Colonic mucosa (tissue), 4 donors: ENCODE measurements at regions not wholly inside any gene's neighbourhood (a gene's known extent, or its start where the extent isn't known, plus 50 kb on each side); places are given as distances from the start of the nearest gene placed in this dataset.

Experiments
- DNase-seq: peaks from one replicate; pipeline ENCODE4 v3.0.0-alpha.2; 2020
- H3K27ac ChIP-seq: fragments of 200-600 bp; one replicate; pipeline ENCODE4 v1.8.0; 2021
- H3K27me3 ChIP-seq: fragments of 200-600 bp; one replicate; pipeline ENCODE4 v1.8.0; 2021
- H3K36me3 ChIP-seq: fragments of 200-600 bp; one replicate; pipeline ENCODE4 v1.8.0; 2021
- H3K4me1 ChIP-seq: fragments of 200-600 bp; one replicate; pipeline ENCODE4 v1.8.0; 2021; ENCODE audit warnings: mild to moderate bottlenecking
- H3K4me3 ChIP-seq: fragments of 200-600 bp; one replicate; pipeline ENCODE4 v1.8.0; 2021
- H3K9ac ChIP-seq, 2 donors: one replicate each; pipeline ENCODE4 v1.7.0; 2013; ENCODE audit warnings: control low read depth in 2 of 2, low read depth in 2 of 2, low read length in 2 of 2
- H3K9me3 ChIP-seq: fragments of 200-600 bp; one replicate; pipeline ENCODE4 v1.8.0; 2021
- intact Hi-C: fragments of 100-400 bp; cut with DNase I; formaldehyde crosslinking; loops from one replicate; pipeline ENCODE4 v1.14.1; 2022
- TF ChIP-seq, protein P1 (sequence below): fragments of 200-600 bp; IDR thresholded peaks from one replicate; pipeline ENCODE4 v1.8.0; 2022; ENCODE audit warnings: antibody characterized with exemption, mild to moderate bottlenecking
- donor health status: healthy.
- donor health status: DM: no; HTN: no; CAD: no.
- donor health status: DM: no; HTN: no; CAD: no.

DNA sequence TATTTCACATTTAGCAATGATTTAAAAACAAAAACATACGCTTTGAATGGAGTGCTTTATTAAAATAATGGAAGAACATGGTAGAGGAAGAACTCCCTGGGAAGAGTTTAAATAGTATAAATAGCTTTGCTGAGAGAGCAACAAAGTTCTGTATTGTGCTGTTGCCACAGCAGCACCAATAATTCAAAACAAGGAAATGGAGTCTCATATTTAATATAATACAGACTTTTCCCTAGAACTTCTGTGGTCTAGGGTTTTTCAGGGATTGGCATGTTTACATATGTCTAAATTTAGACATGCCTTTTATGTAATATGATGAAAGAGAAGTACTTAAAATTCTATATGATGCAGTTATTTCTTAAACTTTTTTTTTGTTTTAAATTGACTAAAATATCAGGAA lies 217.2 kb upstream of the HDAC9 start:
- no peak overlapping the region for H3K9ac ChIP-seq
- no peak overlapping the region for H3K4me3 ChIP-seq
- no peaks in the 10 kb centered on the region for H3K36me3 ChIP-seq
- H3K9me3 ChIP-seq, result no peaks in the 10 kb centered on the region
- no peaks in the 10 kb centered on the region for H3K27me3 ChIP-seq
- DNase-seq, result no peak
- no peak overlapping the region for H3K27ac ChIP-seq
- no peaks in the 10 kb centered on the region for H3K4me1 ChIP-seq
- TF ChIP-seq, protein P1, sequence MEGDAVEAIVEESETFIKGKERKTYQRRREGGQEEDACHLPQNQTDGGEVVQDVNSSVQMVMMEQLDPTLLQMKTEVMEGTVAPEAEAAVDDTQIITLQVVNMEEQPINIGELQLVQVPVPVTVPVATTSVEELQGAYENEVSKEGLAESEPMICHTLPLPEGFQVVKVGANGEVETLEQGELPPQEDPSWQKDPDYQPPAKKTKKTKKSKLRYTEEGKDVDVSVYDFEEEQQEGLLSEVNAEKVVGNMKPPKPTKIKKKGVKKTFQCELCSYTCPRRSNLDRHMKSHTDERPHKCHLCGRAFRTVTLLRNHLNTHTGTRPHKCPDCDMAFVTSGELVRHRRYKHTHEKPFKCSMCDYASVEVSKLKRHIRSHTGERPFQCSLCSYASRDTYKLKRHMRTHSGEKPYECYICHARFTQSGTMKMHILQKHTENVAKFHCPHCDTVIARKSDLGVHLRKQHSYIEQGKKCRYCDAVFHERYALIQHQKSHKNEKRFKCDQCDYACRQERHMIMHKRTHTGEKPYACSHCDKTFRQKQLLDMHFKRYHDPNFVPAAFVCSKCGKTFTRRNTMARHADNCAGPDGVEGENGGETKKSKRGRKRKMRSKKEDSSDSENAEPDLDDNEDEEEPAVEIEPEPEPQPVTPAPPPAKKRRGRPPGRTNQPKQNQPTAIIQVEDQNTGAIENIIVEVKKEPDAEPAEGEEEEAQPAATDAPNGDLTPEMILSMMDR, result no peak
- intact Hi-C loops, result no loop called here

DNA sequence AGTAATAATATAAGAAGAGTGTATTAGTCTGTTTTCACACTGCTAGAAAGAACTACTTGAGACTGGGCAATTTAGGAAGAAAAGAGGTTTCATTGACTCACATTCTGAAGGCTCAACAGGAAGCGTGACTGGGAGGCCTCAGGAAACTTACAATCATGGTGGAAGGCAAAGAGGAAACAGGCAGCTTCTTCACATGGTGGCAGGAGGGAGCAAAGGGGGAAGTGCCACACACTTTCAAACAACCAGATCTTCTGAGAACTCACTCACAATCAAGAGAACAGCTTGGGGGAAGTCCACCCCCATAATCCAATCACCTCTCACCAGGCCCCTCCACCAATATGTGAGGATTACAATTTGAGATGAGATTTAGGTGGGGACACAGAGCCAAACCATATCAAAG lies 212.5 kb upstream of the HDAC9 start:
- Histone ChIP-seq H3K4me3 (no peak overlapping the region), H3K4me1 (no peaks in the 10 kb centered on the region), H3K9ac (no peak overlapping the region), H3K9me3 (no peaks in the 10 kb centered on the region), H3K36me3 (no peaks in the 10 kb centered on the region), H3K27ac (no peak overlapping the region), H3K27me3 (no peaks in the 10 kb centered on the region)
- no peak for DNase-seq
- intact Hi-C loops, result no loop called here
- TF ChIP-seq, protein P1, result no peak

- DNase-seq, result no peak
- intact Hi-C loops, result no loop called here
- no peak overlapping the region for H3K9ac ChIP-seq
- TF ChIP-seq, protein P1, result no peak
- no peaks in the 10 kb centered on the region for H3K27me3 ChIP-seq
- no peaks in the 10 kb centered on the region for H3K9me3 ChIP-seq
- H3K36me3 ChIP-seq, result no peaks in the 10 kb centered on the region
- H3K27ac ChIP-seq, result no peak overlapping the region
- H3K4me1 ChIP-seq, result no peaks in the 10 kb centered on the region
- H3K4me3 ChIP-seq, result no peak overlapping the region
These were observed 208.1 kb upstream of the HDAC9 start for GRCh38 chr7:18287482-18287881.

DNA sequence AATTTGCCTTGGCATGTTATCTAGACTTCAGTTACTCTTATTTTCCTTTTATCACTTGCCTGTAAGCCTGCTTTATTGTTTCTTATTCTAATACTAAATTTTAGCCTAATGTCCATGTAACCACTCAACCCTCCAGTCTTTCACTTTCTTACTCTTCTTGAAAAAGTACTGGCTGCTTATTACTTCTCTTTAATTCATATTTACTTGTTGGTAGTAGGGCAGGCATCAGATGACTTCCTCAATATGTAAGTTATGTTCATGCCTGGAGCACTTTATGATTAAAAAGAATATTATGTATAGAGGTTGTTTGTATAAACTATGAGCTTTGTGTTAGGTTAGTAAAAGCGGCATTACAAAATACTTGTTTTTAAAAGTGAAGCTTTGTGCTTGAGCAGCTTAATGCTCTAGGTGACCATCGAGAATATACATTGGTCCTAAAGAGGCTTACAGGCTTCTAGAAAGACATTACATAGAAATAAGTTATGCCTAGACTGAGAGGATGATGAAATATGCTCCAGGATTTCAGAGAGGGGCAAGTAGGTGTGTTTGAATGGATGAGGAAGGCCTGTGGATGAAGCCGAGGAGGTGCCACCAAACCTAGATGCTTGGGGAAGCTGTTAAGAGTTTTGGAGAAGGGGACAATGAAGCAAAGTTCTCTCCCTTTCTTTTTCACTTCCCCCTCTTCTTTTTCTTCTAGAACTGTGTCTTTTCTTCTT lies 207.1 kb upstream of the HDAC9 start:
- Histone ChIP-seq H3K36me3 (no peaks in the 10 kb centered on the region), H3K4me3 (no peak overlapping the region), H3K4me1 (no peaks in the 10 kb centered on the region), H3K27me3 (no peaks in the 10 kb centered on the region), H3K9ac (no peak overlapping the region), H3K9me3 (no peaks in the 10 kb centered on the region), H3K27ac (no peak overlapping the region)
- intact Hi-C loops, result no loop called here
- DNase-seq, result no peak
- TF ChIP-seq, protein P1, result no peak

GRCh38 chr7:18289788-18290187 lies 205.8 kb upstream of the HDAC9 start:
- no peaks in the 10 kb centered on the region for H3K27me3 ChIP-seq
- H3K36me3 ChIP-seq, result no peaks in the 10 kb centered on the region
- no peak overlapping the region for H3K9ac ChIP-seq
- intact Hi-C loops, result no loop called here
- H3K9me3 ChIP-seq, result no peaks in the 10 kb centered on the region
- TF ChIP-seq, protein P1, result no peak
- no peak for DNase-seq
- no peak overlapping the region for H3K4me3 ChIP-seq
- no peaks in the 10 kb centered on the region for H3K4me1 ChIP-seq
- H3K27ac ChIP-seq, result no peak overlapping the region
